Lower leg skin (tissue), 4 donors: ENCODE measurements at regions not wholly inside any gene's neighbourhood (a gene's known extent, or its start where the extent isn't known, plus 50 kb on each side); places are given as distances from the start of the nearest gene placed in this dataset.
A peak's percentile ranks its signal among the peaks of the same experiment; 100 is the strongest.

Source experiments
- DNase-seq, 2 donors: peaks; one replicate each; pipeline ENCODE4 v3.0.0-alpha.2; 2019; ENCODE audit warnings: low spot score in 2 of 2
- H3K4me3 ChIP-seq: fragments of 200-600 bp; sonication (generic); 2 replicates; pipeline ENCODE4 v1.5.1; 2017; ENCODE audit warnings: mild to moderate bottlenecking, low read depth; ENCODE audit not compliant: poor library complexity, severe bottlenecking
- POLR2A ChIP-seq, 2 donors: fragments of 450-650 bp; IDR thresholded peaks; one replicate each; pipeline ENCODE4 v1.6.1; 2016 to 2017; ENCODE audit warnings: antibody characterized with exemption in 2 of 2, mild to moderate bottlenecking in 1 of 2, moderate library complexity in 1 of 2
- WGBS, 2 donors: methylation state at CpG; one replicate each; pipeline ENCODE4 v1.1.5; 2018; 5-methylcytosine and 5-hydroxymethylcytosine counted together
- intact Hi-C: fragments of 100-400 bp; cut with DNase I; formaldehyde crosslinking; loops from one replicate; pipeline ENCODE4 v1.15.0; 2023; ENCODE audit warnings: low total_unique reads
- TF ChIP-seq, protein P1 (sequence below), 3 donors: fragments of 450-650 bp; IDR thresholded peaks; one replicate each; pipeline ENCODE4 v1.5.1; 2016; ENCODE audit warnings: antibody characterized with exemption in 3 of 3, mild to moderate bottlenecking in 3 of 3, moderate library complexity in 2 of 3

DNA sequence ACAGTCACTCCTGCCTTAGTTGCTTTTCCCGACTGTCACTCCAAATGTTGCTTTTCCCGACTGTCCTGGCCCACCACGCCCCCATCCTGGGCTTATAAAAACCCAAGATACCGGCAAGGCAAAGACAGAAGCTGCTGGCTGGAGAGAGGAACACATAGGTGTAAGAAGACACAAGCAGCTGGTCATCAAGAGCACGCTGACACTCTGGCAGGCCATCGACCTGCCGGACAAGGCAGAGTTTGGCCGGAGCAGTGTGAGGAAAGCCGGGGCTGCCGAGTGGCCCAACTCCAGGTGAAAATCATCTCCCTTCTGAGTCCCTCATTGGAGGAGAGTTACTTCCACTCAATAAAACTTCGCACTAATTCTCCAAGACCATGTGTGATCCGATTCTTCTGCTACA is 349.5 kb downstream of the SLITRK1 start:
- H3K4me3 ChIP-seq: no peak overlapping the region
- TF ChIP-seq POLR2A (IDR thresholded peaks at IDR 0.05): no peak
- TF ChIP-seq, protein P1, sequence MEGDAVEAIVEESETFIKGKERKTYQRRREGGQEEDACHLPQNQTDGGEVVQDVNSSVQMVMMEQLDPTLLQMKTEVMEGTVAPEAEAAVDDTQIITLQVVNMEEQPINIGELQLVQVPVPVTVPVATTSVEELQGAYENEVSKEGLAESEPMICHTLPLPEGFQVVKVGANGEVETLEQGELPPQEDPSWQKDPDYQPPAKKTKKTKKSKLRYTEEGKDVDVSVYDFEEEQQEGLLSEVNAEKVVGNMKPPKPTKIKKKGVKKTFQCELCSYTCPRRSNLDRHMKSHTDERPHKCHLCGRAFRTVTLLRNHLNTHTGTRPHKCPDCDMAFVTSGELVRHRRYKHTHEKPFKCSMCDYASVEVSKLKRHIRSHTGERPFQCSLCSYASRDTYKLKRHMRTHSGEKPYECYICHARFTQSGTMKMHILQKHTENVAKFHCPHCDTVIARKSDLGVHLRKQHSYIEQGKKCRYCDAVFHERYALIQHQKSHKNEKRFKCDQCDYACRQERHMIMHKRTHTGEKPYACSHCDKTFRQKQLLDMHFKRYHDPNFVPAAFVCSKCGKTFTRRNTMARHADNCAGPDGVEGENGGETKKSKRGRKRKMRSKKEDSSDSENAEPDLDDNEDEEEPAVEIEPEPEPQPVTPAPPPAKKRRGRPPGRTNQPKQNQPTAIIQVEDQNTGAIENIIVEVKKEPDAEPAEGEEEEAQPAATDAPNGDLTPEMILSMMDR (IDR thresholded peaks at IDR 0.05): no peak
- intact Hi-C loops: no loop called here
- WGBS, 2 donors: 92% methylated on average over 12 of the region's 12 CpGs
- no peak for DNase-seq

DNA sequence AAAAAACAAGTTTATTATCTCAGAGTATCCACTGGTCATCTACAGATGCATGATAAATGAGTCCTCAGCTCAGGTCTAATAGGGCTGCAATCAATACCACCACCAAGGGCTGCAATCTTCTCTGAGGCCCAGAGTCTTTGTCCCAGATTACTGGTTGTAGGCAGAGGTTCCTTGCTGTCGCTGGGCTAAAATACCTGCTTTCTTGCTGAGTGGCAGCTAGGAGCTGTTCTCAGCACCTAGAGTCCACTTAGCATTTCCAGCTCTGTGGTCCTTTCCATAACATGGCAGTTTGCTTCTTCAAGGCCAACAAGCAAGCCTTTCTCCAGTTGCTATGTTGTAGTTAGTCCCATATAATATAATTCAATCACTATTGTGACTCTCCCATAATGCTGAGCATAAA is 351.3 kb downstream of the SLITRK1 start:
- TF ChIP-seq, protein P1 (IDR thresholded peaks at IDR 0.05): no peak
- no peak for TF ChIP-seq POLR2A (IDR thresholded peaks at IDR 0.05)
- H3K4me3 ChIP-seq: no peak overlapping the region
- DNase-seq: no peak
- WGBS, 2 donors: 64% methylated on average over 1 of the region's 1 CpG
- intact Hi-C loops: no loop called here

DNA sequence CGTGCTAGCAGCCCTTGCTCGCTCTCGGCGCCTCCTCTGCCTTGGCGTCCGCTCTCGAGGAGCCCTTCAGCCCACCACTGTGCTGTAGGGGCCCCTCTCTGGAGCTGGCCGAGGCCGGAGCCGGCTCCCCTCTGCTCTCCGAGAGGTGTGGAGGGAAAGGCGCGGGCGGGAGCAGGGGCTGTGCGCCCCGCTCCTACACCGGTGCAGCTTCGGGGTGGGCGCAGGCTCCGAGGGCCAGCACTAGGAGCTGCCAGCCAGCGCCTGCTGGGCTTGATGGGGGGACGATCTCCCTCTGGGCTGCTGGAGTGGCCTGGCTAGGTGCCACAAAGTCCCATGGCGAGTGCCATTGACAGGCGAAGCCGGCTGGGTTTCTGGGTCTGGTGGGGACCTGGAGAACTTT is 365.5 kb downstream of the SLITRK1 start:
- no peak overlapping the region for H3K4me3 ChIP-seq
- 89 to 95% methylated on average over 25 of the region's 25 CpGs for WGBS, 2 donors
- intact Hi-C loops: no loop called here
- DNase-seq: peak in 1 of 2 donors; percentile 74
- TF ChIP-seq POLR2A (IDR thresholded peaks at IDR 0.05): no peak
- TF ChIP-seq, protein P1 (IDR thresholded peaks at IDR 0.05): no peak

DNA sequence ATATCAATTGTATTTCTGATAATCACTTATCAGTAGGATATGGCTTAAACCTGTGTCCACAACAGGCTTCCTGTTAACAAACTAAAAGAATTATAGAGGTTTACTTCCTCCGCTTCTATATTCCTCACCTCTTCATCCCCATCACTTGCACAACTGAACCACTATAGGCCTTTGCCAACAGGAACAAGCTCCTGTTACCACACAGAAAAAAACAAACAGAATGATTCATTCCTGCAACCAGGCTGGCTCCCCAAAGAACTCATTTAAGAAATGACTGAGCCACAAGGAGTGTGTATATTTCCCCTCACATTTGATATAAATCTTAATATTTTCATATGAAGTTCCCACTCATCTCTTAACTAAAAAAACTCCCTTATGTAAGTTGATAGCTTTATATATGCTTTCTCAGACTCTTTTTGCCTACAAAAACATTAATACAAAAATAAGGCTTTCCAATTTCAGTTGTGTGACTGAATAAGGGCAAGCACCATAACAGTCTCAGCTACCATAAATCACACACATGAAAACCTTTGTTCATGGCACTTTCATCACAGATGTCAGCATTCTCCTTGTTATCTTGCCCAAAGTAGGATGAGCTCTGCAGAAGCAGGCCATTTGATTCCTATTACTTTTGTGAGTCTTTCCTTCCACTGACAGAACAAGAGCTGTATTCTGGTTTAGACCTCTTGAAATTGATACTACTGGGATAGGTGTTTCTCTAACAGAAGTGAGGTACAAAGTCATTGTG is 366.8 kb downstream of the SLITRK1 start:
- H3K4me3 ChIP-seq: no peak overlapping the region
- intact Hi-C loops: no loop called here
- TF ChIP-seq POLR2A (IDR thresholded peaks at IDR 0.05): no peak
- TF ChIP-seq, protein P1 (IDR thresholded peaks at IDR 0.05): no peak
- no peak for DNase-seq
- WGBS, 2 donors: 59 to 78% methylated on average over 1 of the region's 1 CpG

GRCh38 chr13:83508771-83509301 is 373.4 kb downstream of the SLITRK1 start:
- H3K4me3 ChIP-seq: no peak overlapping the region
- no peak for DNase-seq
- WGBS, 2 donors: 6 to 14% methylated on average over 1 of the region's 1 CpG
- TF ChIP-seq, protein P1 (IDR thresholded peaks at IDR 0.05): no peak
- no peak for TF ChIP-seq POLR2A (IDR thresholded peaks at IDR 0.05)
- intact Hi-C loops: no loop called here
